CD4-positive, alpha-beta T cell treated with Interleukin-15 for 4 hours (primary cell): ENCODE measurements at regions not wholly inside any gene's neighbourhood (a gene's known extent, or its start where the extent isn't known, plus 50 kb on each side); places are given as distances from the start of the nearest gene placed in this dataset.

ENCODE experiments used
- DNase-seq: peaks from one replicate; pipeline ENCODE4 v3.0.0-alpha.2; 2020; ENCODE audit warnings: low spot score

DNA sequence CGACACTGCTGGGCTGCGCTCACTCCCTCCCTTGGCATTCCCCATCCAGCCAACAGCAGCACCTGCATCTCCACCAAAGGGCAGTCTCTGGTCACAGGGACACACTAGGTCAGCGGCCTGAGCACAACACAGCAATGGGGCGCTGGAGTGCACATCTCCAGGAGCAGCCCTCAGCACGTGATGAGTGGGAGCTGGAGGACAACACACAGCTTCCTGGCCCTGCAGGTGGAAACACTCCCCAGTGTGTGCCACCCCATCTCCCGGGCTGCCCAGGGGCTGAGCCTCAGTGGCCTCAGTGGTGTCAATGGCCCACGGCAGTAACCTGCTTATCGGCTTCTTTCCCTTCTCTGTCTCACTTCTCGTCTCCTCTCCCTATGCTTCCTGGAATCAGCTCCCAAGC lies 96.8 kb upstream of the VSTM2B start:
- DNase-seq = no peak

DNA sequence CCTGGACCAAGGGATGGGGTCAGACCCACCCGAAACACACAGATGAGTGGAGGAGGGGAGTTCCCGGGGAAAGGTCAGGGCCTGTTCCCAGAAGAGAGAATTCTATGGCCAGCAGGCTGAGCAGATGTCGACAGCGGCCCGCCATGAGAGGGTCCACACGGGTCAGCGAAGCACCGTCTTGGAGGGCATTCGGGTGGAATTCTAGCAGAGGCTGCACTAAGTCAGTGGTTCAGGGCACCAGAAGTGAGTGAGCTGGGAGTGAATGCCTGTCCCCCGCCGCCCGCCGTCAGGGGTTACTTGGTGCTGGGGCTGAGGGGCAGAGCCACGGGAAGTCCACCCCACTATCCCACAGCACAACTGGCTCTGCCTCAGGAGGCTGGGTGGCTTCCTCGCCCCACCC lies 96.2 kb upstream of the VSTM2B start:
- no peak for DNase-seq

DNA sequence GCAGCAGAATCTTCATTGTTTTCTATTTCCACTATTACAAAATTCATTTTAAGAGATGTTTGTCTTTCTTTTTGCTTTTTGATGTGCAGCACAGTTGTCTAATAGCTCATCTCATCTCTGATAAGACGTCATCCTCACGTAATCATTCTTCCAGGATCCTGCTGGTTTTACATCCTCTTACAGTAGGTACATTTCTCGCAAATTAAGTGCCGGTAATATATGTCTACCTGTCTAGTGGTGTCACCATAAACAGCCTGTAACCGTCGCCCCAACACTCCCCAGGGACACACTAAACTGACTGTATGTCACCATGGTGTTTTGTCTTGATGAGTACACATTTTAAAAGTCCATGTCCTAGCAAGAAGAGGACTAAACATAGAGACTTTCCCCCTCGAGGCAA lies 94.5 kb upstream of the VSTM2B start:
- no peak for DNase-seq

DNA sequence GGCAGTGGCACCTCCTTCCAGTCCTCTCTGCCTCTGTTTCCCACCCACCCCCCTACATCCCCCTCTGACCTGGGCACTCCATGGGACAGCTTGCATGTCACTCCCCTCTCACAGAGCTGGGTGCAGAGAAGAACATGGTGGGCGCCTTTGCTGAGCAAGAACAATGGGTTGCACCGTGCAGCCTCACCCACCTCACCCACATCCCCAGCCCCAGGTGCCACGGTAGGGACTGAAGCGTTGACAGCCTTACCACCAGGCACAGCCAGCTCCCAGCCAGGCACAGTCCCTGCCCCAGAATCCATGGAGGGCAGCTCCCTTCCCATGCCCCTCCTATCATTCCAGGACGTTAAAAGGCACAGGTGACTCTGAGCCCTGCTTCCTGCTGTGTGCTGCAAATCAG lies 93.1 kb upstream of the VSTM2B start:
- no peak for DNase-seq

DNA sequence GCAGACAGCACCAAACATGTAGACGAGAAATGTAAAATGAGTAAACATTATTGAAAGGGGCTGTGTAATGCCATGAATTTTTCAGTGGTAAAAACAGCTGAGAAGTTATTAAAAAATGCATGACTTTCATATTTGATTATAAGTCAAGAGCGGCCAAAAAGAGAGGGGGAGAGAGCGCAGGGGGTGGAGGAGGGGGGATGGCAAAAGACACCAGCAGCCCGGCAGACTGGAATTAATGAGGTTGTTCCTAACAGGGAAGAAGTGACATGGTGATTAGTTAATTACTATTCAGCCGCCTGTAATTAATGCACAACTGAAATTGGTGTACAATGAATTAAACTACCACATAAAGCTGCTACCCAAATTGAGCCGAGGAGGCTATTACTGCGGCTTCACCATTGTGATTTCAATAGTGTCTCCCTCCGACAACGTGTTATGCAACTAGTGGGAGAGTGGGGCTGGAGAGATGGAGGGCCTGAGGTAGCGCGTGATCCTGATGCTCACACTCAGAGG lies 89.1 kb upstream of the VSTM2B start:
- DNase-seq = no peak

DNA sequence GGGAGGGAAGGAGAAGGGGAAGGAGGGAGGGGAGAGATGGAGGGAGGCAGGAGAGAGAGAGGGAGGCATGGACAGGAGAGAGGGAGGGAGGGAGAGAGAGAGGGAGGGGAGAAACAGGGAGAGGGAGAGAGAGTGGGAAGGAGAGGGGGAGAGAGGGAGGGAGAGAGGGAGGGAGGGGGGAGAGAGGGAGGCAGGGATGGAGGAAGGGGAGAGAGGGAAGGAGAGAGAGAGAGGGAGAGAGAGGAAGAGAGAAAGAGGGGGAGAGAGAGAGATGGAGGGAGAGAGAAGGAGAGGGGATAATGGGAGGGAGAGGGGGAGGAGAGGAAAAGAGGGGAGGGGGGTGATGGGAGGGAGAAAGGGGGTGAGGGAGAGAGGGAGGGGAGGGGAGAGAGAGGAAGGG lies 86.8 kb upstream of the VSTM2B start:
- DNase-seq = no peak

DNA sequence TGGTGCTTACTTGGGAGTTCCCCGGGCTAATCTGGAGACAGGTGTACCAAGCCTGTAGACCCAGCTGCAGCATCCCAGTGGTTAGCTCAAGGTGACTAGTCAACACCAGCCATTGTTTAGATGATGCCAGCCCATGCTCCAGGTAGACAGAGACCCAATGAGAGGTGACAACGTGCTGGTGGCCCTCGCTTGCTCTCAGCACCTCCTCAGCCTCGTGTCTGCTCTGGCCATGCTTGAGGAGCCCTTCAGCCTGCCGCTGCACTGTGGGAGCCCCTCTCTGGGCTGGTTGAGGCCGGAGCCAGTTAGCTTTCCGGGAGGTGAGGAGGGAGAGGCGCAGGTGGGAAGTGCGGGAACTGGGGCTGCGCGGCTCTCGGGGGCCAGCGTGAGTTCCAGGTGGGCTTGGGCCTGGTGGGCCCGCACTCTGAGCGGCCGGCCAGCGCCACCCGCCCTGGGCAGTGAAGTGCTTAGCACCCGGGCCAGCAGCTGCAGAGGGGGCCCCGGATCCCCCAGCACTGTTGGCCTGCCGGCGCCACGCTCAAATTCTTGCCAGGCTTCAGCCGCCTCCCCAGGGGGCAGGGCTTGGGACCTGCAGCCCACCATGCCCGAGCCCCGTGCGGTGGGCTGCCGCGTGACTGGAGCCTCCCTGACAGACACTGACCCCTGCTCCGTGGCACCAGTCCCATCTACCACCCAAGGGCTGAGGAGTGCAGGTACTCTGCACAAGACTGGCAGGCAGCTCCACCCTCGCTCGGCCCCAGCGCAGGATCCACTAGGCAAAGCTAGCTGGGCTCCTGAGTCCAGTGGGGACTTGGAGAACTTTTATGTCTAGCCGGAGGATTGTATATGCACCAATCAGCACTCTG lies 85.9 kb upstream of the VSTM2B start:
- DNase-seq = no peak

DNA sequence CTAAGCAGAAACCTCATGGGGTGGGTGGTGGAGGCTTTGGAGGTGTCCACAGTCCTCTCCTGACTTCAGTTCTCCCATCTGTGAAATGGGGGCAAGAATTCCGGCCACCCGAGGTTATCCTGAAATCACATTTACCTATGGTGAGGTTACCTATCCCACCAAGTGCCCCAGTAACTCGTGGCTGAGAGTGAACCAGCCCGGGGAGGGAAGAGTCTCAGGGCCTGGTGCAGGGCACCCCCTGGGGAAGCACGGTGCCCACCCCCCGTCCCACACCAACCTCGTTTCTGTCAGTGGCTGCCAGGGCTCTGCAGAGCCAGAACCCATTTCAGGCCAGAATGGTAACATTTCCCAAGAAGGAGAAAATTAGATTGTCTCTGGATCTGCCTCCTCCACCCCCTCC lies 83.7 kb upstream of the VSTM2B start:
- no peak for DNase-seq

DNA sequence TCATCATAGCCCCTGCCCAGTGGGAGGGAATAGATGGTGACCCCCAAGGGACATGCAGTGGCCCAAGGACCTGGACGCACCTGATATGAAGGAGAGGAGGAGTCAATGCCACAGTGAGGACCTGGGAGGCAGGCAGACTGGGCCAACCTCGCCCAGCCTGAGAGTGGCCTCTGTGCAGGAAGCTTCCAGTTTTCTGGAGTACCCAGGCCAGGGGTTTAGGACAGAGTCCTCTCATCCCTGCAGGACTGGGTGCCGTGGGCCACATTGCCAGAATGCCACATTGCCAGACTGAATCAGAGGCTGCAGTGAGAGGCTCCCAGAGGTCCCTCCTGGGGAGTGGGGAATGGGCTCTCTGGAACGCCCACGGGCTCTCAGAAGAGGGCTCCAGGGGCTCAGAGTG lies 82.9 kb upstream of the VSTM2B start:
- no peak for DNase-seq

DNA sequence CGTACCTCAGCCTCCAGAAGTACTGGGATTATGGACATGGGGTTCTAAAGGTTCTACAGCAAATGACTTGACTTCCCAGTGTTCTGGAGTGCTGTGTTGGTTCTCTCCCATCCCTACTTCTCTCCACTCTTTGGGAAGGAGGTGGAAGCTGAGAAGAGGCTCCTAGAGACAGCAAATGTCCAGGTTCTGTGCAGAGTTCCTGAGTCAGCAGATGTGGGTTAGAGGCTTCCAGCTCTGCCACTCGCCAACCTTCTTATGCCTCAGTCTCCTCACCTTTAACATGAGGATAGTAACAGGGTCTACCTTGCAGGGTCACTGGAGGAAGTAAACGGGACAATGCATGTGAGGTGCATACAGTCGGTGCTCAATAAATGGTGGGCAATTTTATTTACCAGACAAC lies 80.5 kb upstream of the VSTM2B start:
- DNase-seq = no peak

DNA sequence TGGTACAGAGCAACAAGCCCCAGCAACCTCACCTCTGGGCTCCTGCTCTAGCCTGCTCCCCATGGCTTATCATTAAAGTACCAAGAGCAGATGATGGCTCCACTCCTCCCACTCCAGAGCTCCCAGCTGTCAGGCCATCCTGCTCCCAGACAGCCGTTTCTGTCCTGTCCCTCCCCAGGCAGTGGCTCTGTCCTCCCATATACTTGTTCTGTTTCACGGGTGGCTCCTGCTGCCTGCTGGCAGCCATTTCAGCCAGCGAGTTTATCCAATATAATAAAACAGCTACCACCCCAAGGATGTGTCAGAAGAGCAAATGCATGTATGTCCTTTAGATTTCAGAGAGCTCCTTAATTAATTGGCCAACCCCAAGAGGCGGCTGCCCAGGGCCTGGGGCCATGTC lies 79.4 kb upstream of the VSTM2B start:
- no peak for DNase-seq

DNA sequence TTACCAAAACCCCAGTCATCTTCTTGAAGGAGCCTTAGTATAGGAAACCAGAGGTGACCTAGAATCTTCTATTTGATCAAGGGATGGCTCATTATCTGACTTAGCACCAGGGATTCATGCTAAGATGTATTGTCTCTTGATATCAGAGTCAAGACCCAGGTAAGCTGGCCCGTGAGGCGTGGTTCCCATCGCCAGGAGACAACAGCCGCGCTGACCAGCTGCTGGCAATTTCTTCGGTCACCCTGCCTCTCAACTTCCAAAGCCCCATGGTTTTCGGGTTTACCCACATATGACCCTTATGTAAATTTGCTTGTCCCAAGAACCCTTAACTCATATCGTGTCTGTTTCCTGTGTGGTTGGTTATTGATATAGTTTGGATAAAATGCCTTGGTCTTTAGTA lies 77.7 kb upstream of the VSTM2B start:
- DNase-seq = no peak

DNA sequence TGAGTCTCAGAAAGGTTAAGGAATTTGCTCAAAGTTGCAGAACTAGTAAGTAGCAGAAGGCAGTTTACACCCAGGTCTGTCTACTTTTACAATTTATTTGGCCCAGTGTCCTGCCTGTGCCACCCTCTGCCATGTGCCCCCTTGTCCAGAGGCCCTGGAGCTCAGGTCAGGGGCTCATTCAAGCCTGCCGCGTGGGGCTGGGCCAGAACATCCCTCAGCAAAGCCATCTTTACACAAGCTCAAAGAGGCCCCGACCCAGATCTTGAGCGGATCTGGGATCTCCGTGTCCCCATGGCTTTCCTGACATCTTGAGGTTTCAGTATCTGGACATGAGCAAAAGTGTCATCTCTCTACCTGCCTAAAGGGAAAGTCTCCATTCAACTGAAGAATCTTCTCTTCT lies 76.4 kb upstream of the VSTM2B start:
- no peak for DNase-seq

DNA sequence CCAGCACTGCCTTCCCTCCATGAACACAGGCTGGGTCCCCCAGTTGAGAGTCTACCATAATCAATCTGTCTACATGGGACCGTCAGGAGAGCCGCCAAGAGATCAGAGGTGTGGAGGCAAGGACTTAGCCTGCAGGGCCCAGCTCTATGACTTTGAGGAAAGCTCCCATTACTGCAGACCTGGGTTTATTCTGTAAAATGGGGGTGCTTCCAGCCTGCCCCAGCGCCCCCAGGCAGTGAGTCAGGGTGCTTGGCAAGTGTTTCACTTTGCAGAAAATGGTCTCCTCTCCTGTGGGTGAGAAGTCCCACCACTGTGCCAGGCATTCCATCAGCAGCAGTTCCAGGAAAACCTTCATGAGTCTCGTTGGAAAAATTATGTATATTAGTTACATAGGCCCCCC lies 75.5 kb upstream of the VSTM2B start:
- no peak for DNase-seq

DNA sequence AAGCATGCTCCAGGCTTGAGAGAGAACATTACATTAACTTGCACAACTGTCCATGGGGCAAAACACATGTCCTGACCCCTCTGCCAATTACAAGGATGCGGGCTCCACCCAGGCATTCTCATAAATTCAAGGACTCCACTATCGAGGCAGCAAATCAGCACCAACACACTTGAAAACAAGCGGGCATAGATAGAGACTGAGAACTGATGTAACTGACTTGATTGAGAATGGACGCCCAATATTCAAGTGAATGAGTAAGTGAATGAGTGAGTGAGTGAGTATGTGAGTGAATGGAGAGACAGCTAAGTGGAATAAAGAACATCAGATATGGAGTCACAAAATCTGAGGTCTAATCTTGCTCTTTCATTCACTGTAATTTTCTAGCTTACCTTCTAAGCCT lies 75.0 kb upstream of the VSTM2B start:
- no peak for DNase-seq

DNA sequence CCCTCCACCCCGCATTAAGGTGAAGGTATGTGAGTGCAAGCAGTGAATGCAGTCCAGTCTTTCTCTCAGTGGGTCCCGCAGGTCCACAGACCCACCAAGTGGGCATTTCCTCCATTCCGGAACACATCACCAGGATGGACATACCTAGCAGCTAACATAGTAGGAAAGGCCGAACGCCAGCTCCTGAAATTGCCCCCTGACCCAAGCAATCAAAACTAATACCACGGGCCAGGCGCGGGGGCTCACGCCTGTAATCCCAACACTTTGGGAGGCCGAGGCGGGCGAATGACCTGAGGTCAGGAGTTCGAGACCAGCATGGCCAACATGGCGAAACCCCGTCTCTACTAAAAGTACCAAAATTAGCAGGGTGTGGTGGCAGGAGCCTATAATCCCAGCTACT lies 71.7 kb upstream of the VSTM2B start:
- DNase-seq = no peak

DNA sequence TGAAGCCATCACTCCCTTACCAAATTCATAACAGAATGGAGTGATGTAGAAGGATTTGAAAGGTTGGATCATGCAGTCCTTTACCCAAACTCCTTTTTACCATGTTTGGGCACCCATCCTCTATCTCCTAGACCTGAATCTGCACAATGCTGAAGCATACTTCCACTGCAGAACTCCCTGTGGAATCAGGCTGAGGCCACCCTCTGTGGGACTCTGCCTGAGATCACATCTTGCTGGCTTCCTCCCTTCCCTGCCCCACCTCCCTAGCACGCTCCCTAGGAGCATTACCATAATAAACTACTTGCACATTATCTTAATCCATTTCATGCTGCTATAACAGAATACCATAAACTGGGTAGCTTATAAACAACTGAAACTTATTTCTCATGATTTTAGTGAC lies 68.4 kb upstream of the VSTM2B start:
- DNase-seq = no peak

DNA sequence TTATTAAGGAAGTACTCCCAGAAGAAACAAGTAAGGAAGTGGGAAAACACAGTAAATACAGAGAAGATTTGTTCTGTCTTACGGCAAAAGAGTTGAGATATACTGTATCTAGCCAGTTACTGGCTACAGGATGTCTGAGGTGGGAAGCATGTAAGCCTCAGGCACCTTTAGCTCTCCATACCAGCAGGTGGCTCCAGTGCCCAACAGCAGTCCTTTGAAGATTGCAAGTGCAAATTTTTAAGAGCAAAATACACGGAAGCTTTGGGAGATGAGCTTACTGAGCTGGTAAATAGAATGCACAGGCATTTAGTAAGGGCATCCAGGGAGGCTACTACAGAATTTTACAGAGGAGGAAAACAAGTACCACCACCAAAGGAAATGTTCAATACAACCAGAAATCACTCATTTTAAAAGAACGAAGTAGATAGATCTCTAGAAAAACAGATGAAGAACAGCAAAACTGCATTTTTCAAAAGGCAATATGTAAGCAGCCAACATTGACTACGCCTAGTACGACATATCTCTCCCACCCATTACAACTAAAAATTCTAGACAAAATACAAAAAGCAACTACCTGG lies 57.9 kb upstream of the VSTM2B start:
- DNase-seq = peak; percentile 4

DNA sequence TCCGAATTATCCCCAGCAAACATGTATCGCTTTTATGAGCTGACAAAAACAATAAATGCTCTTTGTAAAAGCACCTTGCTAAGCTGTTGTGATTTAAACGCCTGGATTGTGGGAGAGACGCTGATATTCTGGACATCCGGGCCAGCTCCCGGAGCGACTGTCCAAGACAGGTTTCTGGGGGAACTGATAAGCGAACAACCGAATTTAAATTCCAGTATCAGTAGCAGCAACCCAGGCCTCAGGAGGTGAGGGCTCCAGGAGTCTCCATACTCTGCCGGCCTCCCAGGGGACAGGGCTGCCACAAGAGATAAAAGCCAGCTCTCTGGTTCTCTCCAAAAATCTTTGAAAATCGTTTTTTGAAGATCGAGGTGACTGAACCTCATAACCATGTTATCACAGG lies 50.3 kb upstream of the VSTM2B start:
- no peak for DNase-seq
